Islet of Langerhans (tissue), 1 donor: ENCODE measurements at regions not wholly inside any gene's neighbourhood (a gene's known extent, or its start where the extent isn't known, plus 50 kb on each side); places are given as distances from the start of the nearest gene placed in this dataset.

ENCODE experiments used
- FAIRE-seq: peaks from one replicate; lab custom pipeline; 2011; peaks lifted over from hg19 to GRCh38; lab: Jason Lieb, UNC

DNA sequence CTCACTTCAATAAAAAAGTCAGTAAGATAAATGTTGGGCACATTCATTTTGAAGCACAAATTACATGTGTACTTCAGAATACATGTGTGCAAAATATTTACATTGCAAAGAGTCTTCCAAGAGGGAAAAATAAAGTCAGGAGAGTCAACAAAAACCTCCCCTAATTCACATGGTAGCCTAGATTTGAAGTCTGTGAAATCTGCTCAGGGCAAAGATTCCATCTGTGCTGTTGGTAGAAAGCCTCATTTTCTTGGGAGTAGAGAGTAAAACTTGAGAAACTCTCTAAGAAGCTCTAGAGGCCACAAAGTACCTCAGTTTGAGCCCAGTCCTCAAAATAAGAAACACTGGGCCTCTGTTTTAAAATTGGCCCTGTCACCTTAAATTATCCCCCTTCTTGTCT is 303.4 kb downstream of the RAB28 start:
- FAIRE-seq, result no peak

DNA sequence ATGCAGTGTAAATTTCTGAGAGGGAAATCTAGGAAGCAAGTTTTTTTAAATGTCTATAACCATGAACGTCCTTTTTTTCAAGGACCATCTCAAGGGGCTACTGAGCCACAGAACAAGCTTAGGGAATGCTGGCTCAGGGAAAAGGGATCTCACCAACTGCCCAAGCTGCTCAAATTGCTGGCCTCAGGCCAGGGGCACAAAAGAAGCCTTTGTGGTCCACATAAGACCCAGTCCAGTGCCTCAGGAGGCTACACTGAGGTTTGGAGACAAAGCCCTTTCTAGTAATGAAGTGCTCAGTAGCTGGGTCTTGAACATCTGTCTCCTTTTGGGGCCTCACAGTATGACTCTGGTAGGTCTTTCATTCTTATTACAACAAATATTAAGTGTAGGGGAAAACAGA is 305.5 kb downstream of the RAB28 start:
- FAIRE-seq, result no peak

DNA sequence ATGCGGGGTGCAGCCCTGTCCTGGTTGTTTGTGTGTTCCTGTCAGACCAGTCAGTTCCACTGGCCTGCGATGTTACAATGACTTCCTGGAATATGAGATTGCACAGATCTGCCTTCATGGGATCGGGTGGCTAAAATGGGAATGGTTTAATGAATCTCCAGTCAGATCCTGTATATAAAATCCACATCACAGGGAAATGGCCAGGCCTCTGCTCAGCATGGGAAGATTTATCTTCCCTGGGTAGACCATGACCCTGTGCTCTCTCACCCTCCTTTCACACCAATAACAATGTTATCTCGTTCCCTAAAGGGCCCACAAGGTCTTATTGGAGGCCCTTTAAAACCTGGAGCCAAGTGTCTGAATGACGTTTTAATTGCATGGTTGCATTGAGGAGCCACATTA is 307.4 kb downstream of the RAB28 start:
- FAIRE-seq, result no peak

DNA sequence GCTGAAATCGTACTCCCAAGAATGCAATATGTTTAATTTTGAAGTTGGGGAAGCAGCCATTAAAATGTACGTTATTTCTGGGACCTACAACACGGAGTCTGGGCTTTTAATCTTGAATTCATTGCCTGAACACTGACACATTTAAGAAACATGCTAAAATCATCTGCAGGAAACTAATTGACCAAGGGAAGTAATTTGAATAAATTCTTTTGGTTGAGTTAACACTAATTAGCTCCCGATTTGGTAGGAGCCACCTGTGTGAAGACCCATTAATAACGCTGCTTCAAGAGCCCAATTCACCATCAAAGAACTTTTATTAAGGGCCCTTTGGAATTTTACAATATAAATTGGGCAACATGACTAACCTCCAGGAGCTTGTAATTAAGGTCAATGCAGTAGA is 309.2 kb downstream of the RAB28 start:
- FAIRE-seq, result no peak

DNA sequence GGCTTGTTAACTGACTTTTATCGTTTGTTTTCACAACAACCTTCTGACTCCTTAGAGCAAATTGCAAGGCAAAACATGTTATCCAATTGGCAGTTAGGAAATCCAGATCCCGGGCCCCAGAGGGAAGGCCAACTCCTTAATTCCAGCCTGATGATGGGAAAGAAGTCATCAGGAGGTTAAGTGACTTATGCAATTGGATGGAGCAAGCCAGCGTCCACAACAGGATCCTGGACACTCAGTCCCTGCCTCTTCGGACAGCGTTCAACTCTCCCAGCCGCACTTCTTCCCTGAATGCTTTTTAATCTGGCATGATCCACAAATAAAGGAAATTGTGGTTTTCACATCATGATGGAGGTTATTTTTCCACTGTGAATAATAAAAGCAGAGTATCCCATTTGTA is 310.1 kb downstream of the RAB28 start:
- no peak for FAIRE-seq

DNA sequence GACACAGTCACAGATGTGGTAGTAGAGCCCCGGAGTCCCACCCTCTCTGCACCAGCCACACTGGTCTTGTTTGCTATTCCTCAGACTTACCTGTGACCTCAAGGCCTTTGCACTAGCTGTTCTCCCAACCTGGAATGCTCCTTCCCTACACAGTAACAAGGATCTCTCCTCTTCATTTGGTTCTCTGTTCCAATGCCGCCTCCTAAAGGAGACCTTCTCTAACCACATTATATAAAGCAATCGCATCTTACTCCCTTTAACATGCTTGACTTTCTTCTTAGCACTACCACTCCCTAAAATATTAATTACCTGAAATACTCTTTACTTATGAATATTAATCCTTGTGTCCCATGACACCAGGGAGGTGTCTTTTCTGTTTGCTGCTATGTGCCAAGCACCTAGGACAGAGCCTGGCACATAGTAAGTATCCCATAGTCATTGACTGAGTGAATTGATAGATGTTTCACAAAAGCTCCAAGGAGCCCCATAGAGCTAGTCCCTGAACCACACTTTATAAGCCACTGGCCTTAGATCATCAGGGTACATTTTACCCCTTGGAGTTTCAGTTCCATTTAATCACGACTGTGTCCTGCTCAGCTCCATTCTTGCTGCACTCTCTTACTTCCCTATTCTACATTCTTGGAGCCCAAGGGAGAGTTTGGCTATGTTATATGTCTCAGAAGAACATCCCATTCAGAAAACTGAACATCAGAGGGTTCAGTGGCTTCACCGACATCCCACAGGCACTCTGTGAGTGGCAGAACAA is 312.7 kb downstream of the RAB28 start:
- FAIRE-seq, result no peak

DNA sequence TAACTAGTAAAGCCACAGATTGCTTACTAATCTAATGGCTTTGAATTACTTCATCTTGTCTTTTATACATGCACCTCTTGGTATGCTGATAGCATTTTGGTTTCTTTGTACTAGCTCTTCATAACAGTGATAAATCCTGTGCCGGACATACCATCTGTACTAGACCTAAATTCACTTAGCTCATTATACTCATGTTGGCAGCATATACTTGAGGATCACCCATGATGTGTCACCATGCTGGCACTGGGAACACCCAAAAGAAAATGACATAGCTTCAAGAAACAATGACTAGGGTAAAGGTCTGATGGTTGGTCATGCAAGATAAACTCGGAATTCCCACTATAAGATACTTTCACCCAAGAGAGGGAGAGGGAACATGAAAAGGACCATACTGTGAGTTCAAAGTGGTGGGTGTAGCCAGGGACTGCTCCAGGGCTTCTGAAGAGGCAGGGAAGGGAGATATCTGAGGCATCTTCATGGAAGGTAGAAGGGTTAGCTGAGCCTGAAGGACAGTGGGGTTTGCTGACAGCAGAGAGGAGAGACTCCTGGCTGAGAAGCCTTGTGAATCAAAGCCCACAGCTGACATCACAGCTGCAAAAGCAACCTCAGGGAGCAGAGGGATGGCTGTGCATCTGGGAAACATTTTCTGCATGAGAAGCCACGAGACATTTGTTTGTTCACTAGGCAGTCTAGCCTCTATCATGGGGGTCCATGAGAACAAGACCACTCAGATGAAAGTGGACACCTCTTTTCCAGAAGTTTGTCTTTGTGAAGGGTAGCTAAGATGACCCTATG is 314.2 kb downstream of the RAB28 start:
- no peak for FAIRE-seq

DNA sequence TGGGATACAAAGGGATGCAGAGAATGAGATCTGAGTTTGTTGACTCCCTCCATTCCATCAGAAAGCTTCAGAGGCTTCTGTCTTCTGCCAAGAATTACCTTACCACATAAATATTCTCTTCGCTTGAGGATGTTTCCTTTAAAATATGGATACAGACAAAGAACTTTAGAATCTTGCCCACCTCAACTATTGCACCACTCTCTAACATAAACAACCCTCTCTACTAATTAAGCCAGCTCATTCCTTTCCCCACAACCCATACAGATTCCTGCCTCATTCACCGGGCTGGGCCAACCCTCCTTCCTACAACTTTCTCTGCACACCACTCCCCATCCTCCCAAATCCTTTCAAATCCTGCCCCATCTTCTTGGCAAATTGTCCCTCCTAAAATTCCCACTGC is 315.8 kb downstream of the RAB28 start:
- FAIRE-seq, result no peak

DNA sequence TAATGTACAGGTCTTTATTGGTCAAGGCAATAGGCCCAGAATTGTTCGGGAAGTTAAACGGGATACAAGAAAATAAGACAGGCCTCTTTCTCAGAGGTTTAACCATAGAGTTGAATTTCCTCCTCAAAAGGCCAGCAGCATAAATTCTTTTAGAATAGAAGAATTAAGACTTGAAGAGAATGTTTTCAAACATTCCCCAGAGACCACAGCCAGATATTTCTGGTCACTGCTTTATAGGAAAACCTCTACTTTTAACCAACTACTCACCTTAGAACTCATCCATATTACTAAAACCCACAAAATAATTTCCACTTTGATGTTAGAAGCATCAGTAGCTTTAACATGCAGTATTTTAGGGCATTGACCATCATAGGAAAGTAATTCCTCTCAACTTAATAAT is 317.9 kb downstream of the RAB28 start:
- FAIRE-seq, result no peak

DNA sequence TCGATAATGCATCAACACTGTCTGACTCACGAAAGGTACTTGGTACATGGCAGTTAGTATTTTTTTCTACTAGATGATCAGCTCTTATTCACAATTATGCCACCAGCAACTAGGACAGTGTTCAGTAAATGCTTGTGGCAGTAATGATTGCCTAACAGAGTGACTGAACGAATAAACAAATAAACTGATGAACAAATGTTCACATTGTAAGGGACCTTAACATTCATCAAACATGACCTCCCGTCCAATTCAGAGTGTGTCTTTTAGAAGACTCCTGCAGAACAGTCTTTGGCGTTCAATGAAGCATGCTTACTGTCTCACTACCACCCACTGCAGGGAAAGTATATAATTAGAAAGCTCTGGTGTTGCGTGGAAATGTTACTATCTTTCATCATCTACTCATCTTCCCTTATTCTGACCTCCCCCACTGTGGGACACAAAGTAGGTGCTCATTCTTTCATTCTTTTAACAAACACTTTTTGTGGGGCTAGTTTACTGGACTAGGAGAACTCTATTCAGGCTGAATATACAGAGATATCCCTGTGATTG is 319.3 kb downstream of the RAB28 start:
- FAIRE-seq, result no peak

DNA sequence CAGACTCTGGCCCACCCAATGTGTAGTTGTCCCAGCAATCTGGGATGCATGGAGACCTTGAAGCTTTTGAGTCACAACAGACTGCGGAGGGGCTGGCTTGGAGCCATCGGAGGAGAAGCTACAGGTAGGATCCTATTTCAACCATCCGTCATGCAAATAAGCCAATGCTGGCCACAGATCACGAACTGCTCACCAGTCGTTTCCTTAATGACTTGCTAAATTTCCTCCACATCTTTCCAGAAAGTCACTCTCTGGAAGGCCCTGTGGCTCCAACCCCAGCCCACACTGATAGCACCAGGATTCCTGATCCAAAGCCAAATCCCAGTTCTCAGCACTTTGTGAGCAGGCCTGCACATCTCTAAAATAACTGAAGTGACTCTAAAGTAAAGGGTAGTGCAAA is 321.3 kb downstream of the RAB28 start:
- FAIRE-seq, result no peak

DNA sequence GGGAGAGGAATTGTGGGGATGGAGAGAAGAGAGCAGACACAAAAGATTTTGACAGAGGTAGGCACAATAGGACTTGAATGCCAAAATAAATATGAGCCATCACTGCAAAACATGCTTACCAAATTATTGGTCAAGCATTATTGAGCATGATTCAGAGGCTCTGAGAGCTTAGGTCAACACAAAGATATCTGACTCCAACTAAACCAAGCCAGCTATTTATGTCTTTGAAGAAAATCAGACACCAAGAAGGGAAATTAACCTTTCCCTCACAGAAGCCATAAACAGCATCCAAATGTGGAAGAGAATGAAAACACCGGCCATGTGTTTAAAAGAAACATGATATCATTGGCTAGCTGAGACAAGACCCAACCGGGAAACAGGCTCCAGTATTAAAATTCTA is 323.2 kb downstream of the RAB28 start:
- no peak for FAIRE-seq

DNA sequence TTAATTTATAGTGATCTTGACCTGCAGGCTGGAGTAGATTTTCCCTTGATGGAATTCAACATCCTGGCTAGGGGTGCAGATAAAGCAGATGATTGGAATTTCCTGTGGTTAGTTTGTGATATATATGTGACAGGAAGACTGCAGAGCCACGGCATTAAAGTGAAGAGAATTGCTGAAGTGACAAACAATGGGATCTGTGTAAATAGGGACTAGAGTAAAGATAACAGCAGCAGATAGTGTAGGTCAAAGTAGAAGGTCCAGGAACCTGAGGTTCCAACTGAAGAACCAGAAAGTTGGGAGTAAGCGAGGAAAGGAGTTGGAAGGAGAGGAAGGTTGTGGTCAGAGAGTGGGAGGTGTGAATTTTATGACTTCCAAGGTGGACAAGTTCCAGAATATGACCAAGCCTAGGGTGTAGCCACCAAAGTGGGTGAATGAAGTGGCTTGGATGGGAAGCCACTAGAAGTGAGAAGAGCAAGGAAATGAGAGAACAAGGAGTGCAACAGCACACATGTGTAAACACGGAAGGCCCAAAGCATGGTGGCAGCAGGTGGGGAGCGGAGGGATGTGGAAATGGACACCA is 325.0 kb downstream of the RAB28 start:
- no peak for FAIRE-seq

DNA sequence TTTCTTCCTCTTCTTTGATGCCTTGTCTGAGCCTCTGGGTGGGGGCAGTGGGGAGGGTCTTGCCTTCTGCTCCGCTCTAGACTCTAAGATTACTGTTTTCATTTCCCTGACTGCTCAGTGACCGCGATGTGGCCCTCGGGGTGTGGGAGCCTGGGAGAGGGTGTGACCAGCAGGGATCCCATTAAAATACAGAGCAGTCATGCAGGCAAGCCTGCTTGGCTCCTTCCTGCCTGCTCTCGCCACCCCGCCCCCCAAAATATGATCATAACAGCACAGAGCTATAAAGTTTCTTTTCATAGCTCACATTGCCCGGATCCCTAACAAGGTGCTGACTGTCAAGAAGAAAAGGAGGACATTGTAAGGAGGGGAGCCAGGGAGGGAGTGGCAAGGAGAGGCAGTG is 332.9 kb downstream of the RAB28 start:
- FAIRE-seq, result no peak

DNA sequence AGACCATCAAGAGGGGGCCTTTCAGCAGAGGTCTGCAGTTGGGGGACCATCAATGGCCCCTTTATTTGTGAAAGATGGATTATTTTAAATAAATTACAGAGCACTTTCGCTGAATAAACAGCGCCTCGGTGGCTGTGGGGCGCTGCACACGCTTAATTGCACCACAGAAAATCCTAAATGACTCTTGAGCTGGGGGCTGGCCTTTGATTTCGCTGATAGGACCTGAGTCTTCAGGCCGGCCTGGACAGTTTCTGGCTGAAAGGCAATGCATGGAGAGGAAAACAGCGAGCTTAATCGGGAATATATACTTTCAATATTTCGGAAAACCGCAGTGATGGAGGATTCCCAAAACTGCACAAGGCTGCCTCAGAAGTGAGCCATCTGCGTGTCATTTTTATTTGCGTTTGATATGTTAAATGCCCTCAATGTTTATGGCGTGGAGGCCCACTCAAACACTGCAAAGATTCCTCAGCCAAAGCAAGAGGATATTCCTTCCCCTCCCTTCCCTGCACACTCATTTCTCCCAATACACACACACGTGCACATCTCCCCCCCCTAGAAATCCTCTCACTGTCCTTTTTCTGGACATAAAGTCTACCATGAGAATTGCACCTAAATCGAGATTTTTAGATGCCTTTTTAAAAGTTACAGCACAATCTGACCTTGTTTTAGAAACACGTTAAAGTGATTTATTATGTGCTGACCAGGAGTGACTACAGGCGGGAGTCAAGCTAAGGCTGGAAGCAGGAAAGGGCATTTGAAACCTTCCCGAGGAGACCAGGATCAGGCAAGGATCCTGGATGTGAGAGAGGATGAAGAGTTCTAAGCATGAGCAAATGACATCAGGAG is 340.7 kb downstream of the RAB28 start:
- no peak for FAIRE-seq

DNA sequence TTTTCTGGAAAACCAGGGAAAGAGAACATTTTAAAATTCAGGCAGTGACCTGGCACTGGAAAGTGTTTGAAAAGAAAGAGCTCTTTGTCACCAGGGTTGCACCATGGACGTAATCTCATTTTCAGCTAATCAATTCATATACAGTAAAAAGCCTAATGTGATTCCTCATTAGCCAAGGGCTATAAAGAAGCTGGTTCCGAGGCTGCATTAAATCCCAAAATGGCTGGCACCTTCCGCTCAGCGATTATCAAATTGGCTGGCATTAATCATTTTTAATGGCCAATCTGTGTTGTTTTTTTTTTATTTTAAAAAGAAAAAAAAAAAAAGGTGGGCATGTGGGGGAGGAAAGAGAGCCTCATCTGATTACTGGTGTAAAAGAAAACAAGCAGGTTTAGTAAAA is 341.4 kb downstream of the RAB28 start:
- no peak for FAIRE-seq

DNA sequence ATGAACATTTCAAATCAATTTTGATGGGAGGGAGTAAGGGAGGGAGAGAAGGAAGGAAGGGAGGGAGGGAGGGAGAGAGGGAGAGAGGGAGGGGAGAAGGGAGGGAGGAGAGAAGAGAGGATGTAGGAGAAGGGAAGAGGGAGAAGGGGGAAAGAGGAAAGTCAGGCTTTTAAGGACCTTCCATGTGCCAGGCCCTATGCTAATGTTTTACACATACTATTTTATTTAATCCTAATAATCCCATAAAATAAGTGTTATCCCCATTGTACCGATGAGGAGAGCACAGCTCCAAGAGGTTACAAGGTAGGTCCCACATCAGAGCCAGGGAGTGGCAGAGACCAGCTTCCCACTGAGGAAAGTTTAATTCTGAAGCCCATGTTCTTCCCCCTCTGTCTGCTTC is 341.9 kb downstream of the RAB28 start:
- FAIRE-seq, result no peak

DNA sequence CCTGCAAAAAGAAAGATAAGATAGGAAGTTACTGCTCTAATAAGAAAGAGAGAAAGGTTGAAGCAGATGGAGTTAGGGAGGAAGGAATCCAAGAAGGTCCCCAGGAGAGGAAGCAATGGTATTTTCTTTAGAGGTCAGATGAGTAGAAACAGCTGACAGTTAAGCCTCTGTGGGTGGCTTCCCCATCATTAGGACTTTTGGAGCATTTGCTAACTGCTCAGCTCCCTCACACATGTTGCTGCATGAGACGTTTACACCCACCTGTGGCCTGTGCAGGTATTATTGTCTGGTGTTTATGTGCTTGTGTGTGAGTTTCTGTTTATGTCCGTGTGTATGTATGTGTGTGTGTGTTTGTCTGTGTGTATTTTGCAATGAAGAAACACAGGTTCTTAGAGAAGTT is 346.8 kb downstream of the RAB28 start:
- no peak for FAIRE-seq

DNA sequence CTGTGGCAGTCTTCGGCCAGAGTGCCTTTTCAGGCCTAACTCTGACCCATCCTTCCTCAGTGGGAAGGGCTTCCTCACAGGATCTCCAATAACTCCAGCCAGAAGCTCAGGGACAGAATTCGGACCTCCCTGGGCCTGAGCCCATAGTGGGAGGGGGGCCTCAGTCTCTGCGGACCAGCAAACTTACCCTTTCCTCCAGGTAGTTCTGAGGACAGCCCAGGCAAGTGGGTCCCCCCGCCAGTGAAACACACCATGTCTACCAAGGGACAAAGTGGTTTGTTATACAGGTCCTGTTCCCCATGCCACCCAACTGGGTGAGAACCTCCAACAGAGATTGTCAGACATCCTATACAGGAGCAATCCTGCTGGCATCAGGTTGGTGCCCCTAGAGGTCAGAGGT is 350.4 kb downstream of the RAB28 start:
- FAIRE-seq, result no peak

DNA sequence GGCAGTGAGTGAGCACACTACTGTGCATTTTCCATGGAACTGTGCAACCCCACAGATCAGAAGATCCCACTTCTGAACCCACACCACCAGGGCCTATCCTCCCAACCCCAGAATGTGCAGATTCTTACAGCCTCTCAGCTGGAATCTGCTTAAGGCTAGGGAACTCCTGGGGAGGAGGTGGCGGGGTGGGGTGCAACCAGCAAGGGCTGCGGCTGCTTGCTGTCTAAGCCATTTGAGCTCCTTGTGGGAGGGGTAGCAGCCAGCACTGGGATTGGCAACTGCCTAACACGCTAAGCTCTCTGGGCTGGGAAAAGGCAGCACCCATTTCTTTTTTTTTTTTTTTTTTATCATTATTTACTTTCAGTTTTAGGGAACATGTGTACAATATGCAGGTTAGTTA is 353.3 kb downstream of the RAB28 start:
- FAIRE-seq, result no peak

DNA sequence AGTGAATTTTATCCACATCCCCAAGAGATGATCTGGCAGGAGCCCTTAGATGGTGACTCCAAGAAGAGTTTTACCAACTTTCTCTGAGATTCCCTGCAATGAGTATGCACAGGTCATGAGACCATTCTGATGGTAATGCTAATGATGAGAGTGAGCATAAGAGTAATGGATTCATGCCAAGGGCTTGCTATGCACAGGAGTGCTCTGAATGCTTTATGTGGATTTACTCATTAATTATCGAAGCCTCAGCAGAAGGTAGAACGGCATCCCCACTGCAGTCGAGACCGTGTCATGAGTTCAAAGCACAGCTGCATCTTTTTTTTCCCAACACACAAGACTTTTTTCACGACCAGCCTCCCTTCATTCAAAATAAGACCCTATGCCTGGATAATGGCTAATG is 355.0 kb downstream of the RAB28 start:
- FAIRE-seq, result no peak
